PC-9 (cell line): ENCODE measurements at regions not wholly inside any gene's neighbourhood (a gene's known extent, or its start where the extent isn't known, plus 50 kb on each side); places are given as distances from the start of the nearest gene placed in this dataset.

Source experiments
- BruUV-seq: library from RNA; stranded (reverse); fragments of 400-500 nt; replicated peaks from 2 replicates; lab custom pipeline; 2021; lab: Mats Ljungman, UMichigan
- CTCF ChIA-PET: fragments of 300-600 bp; sonication (Branson Sonifier 250); formaldehyde crosslinking; loops from one replicate; lab custom pipeline; 2022; ENCODE audit warnings: antibody characterized with exemption; lab: Charles Lee
- POLR2A ChIA-PET: fragments of 300-600 bp; sonication (Branson Sonifier 250); formaldehyde crosslinking; loops from one replicate; lab custom pipeline; 2022; ENCODE audit warnings: antibody characterized with exemption; ENCODE audit not compliant: unreplicated experiment; lab: Charles Lee
- DNase-seq, 2 experiments: peaks; one replicate each; pipeline versions ENCODE4 v3.0.0 to v3.0.0-alpha.2; 2015 to 2022; ENCODE audit warnings: mixed read lengths in 1 of 2
- H2AFZ ChIP-seq: fragments of 200-600 bp; sonication (generic); 2 replicates; pipeline ENCODE4 v1.8.1; 2017; ENCODE audit warnings: antibody characterized with exemption
- H3F3A ChIP-seq: fragments of 200-600 bp; sonication (generic); 2 replicates; pipeline ENCODE4 v1.8.1; 2017; ENCODE audit warnings: antibody characterized with exemption, mild to moderate bottlenecking, low read depth; ENCODE audit not compliant: insufficient read depth
- H3K27ac ChIP-seq: fragments of 200-600 bp; sonication (generic); 2 replicates; pipeline ENCODE4 v1.6.1; 2016; ENCODE audit warnings: mixed run types
- H3K27me3 ChIP-seq: fragments of 200-600 bp; sonication (generic); 2 replicates; pipeline ENCODE4 v1.6.1; 2016; ENCODE audit warnings: low read depth, mixed run types; ENCODE audit not compliant: insufficient read depth
- H3K36me3 ChIP-seq: fragments of 200-600 bp; sonication (generic); 2 replicates; pipeline ENCODE4 v1.6.1; 2016; ENCODE audit warnings: low read depth, mixed run types
- H3K4me1 ChIP-seq: fragments of 200-600 bp; sonication (generic); replicated peaks from 2 replicates; pipeline ENCODE4 v1.6.1; 2016; ENCODE audit warnings: mixed run types; ENCODE audit not compliant: insufficient read depth
- H3K4me2 ChIP-seq: fragments of 200-600 bp; sonication (generic); 2 replicates; pipeline ENCODE4 v1.6.1; 2017; ENCODE audit warnings: mixed run types
- H3K4me3 ChIP-seq: fragments of 200-600 bp; sonication (generic); 2 replicates; pipeline ENCODE4 v1.6.1; 2016; ENCODE audit warnings: mixed run types
- H3K79me2 ChIP-seq: fragments of 200-600 bp; sonication (generic); 2 replicates; pipeline ENCODE4 v1.6.1; 2017; ENCODE audit warnings: low read depth, mixed run types
- H3K9me2 ChIP-seq: fragments of 200-600 bp; sonication (generic); 2 replicates; pipeline ENCODE4 v1.8.1; 2017; ENCODE audit warnings: mild to moderate bottlenecking; ENCODE audit not compliant: insufficient read depth
- H3K9me3 ChIP-seq: fragments of 200-600 bp; sonication (generic); 2 replicates; pipeline ENCODE4 v1.8.1; 2016; ENCODE audit warnings: low read depth; ENCODE audit not compliant: insufficient read depth
- H4K20me1 ChIP-seq: fragments of 200-600 bp; sonication (generic); 2 replicates; pipeline ENCODE4 v1.8.1; 2017; ENCODE audit not compliant: insufficient read depth
- EZH2 ChIP-seq: fragments of 200-600 bp; sonication (generic); IDR thresholded peaks from 2 replicates; pipeline ENCODE4 v1.8.0; 2017; ENCODE audit warnings: antibody characterized with exemption, low read depth
- intact Hi-C: fragments of 100-400 bp; cut with micrococcal nuclease; formaldehyde crosslinking; loops from one replicate; pipeline ENCODE4 v1.10.0; 2022; ENCODE audit not compliant: unreplicated experiment
- TF ChIP-seq, protein P1 (sequence below): fragments of 200-600 bp; sonication (generic); conservative IDR thresholded peaks from 2 replicates; pipeline ENCODE4 v1.6.1; 2017; ENCODE audit warnings: mixed run types, antibody characterized with exemption, mild to moderate bottlenecking, moderate library complexity

DNA sequence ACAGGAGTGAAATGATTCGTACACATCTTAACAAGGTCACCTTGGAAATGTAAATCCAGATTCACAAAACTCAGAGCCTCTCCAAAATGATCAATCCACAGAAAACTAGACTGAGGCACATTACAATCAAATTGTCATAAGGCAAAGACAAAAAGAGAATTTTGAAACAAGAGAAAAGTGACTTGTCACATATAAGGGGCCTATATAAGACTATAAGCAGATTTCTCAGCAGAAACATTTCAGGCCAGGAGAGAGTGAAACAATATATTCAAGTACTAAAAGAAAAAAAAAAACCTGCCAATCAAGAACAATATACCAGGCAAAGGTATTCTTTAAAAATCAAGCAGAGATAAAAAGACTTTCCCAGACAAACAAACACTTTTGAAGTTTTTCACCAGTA lies 429.1 kb downstream of the BCAT1 start:
- no peaks in the 10 kb centered on the region for H3K79me2 ChIP-seq
- peaks cover 4% of the 10 kb centered on the region; the same call in 1 of the 2 replicates for H3K9me3 ChIP-seq
- H3K4me1 ChIP-seq: no peaks in the 10 kb centered on the region
- no peaks in the 10 kb centered on the region for H4K20me1 ChIP-seq
- H3K27ac ChIP-seq: no peak overlapping the region
- no peaks in the 10 kb centered on the region for H3K36me3 ChIP-seq
- ChIA-PET POLR2A (no interaction called here), CTCF (no interaction called here)
- no peak overlapping the region for H2AFZ ChIP-seq
- no peak for TF ChIP-seq EZH2
- TF ChIP-seq, protein P1, sequence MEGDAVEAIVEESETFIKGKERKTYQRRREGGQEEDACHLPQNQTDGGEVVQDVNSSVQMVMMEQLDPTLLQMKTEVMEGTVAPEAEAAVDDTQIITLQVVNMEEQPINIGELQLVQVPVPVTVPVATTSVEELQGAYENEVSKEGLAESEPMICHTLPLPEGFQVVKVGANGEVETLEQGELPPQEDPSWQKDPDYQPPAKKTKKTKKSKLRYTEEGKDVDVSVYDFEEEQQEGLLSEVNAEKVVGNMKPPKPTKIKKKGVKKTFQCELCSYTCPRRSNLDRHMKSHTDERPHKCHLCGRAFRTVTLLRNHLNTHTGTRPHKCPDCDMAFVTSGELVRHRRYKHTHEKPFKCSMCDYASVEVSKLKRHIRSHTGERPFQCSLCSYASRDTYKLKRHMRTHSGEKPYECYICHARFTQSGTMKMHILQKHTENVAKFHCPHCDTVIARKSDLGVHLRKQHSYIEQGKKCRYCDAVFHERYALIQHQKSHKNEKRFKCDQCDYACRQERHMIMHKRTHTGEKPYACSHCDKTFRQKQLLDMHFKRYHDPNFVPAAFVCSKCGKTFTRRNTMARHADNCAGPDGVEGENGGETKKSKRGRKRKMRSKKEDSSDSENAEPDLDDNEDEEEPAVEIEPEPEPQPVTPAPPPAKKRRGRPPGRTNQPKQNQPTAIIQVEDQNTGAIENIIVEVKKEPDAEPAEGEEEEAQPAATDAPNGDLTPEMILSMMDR: no peak
- intact Hi-C loops: no loop called here
- no TSS peak for BruUV-seq
- no peak for DNase-seq
- no peak overlapping the region for H3K4me3 ChIP-seq
- H3K27me3 ChIP-seq: no peaks in the 10 kb centered on the region
- no peaks in the 10 kb centered on the region for H3F3A ChIP-seq
- H3K9me2 ChIP-seq: no peaks in the 10 kb centered on the region
- no peak overlapping the region for H3K4me2 ChIP-seq

DNA sequence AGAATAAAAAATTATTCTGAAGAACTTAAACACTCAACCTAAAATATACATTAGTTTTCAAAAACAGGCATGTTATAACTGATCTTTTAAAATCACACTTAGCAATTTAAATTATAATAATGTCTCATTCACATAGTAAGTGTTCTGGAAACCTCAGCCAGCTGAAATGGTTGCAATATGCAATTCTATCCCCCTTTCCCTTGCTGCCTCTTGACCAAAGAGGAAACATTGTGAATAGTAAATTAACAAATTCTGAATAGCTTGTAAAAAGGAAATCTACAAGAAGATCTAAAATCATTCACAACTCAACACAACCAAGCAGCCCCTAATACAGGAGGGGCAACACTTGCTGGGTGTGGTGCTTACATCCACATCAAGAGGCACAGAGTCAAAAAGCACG lies 431.9 kb downstream of the BCAT1 start:
- Histone ChIP-seq H3K4me3 (no peak overlapping the region), H3K27ac (no peak overlapping the region), H3K4me1 (no peaks in the 10 kb centered on the region), H3K79me2 (no peaks in the 10 kb centered on the region), H2AFZ (no peak overlapping the region), H3K9me3 (0 out of 2 replicates have a peak, but pooled peaks cover 4% of the 10 kb centered on the region), H3K9me2 (no peaks in the 10 kb centered on the region), H3K36me3 (no peaks in the 10 kb centered on the region), H3F3A (no peaks in the 10 kb centered on the region), H3K27me3 (peaks cover 7% of the 10 kb centered on the region; the same call in 1 of the 2 replicates), H4K20me1 (no peaks in the 10 kb centered on the region), H3K4me2 (no peak overlapping the region)
- no peak for DNase-seq
- intact Hi-C loops: no loop called here
- ChIA-PET POLR2A (no interaction called here), CTCF (no interaction called here)
- no TSS peak for BruUV-seq
- TF ChIP-seq, protein P1: no peak
- no peak for TF ChIP-seq EZH2

DNA sequence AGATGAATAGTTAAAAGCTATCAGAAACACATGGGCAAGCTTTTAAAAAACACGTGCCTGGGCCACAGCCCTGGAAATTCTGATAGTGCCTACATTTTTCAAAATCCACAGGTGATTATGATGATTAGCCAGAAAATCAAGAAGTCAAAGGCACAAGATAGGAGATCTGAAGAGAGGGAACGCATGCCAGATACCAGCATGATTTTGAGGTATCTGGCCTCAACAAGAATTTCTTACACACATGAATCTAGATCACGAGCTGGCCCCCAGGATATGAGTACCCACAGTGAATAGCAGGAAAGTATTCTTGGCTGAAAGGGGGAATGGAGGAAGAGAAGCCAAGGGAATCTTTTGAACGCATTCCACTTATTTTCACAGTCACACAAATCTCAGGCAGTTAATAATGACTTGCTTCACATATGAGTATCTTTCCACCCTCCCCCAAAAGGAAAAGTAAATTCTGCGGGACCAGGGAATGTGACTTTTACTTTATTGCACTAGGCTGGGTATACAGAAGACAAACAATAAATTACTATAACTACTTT lies 438.2 kb downstream of the BCAT1 start:
- Histone ChIP-seq H3K9me3 (no peaks in the 10 kb centered on the region; the same call in 1 of the 2 replicates), H3K9me2 (no peaks in the 10 kb centered on the region), H2AFZ (no peak overlapping the region), H3F3A (no peaks in the 10 kb centered on the region), H3K27ac (no peak overlapping the region), H3K4me1 (no peaks in the 10 kb centered on the region), H3K79me2 (no peaks in the 10 kb centered on the region), H3K4me3 (no peak overlapping the region), H3K36me3 (no peaks in the 10 kb centered on the region), H3K4me2 (no peak overlapping the region), H4K20me1 (no peaks in the 10 kb centered on the region), H3K27me3 (peaks cover 20% of the 10 kb centered on the region)
- ChIA-PET POLR2A (no interaction called here), CTCF (no interaction called here)
- intact Hi-C loops: no loop called here
- no peak for TF ChIP-seq EZH2
- TF ChIP-seq, protein P1: no peak
- no TSS peak for BruUV-seq
- DNase-seq: no peak
